ENCODE measurements at regions not wholly inside any gene's neighbourhood (a gene's known extent, or its start where the extent isn't known, plus 50 kb on each side); places are given as distances from the start of the nearest gene placed in this dataset.

- BruUV-seq (replicated peaks), result no TSS peak
- Histone ChIP-seq H3K9me3 (ENCODE audit: control insufficient read depth, insufficient read depth, low read depth, low read length) (no peaks in the 10 kb centered on the region), H3K4me1 (ENCODE audit: control insufficient read depth, insufficient read depth, low read length) (no peaks in the 10 kb centered on the region), H3K27me3 (ENCODE audit: control insufficient read depth, insufficient read depth, low read length) (no peaks in the 10 kb centered on the region), H3K4me3 (ENCODE audit: low read depth in 2 of 2, low read length in 2 of 2) (no peak overlapping the region), H3K27ac (ENCODE audit: low read length) (no peak overlapping the region), H3K36me3 (ENCODE audit: control insufficient read depth, insufficient read depth, low read length) (no peaks in the 10 kb centered on the region)
- ChIA-PET CTCF (no interaction called here), POLR2A (no interaction called here)
- ATAC-seq (no peak), DNase-seq (ENCODE audit: low read depth, low spot score) (no peak)
- TF ChIP-seq SIN3A (IDR thresholded peaks at IDR 0.05; ENCODE audit: borderline replicate concordance, insufficient read depth, low read depth, low read length), result no peak
- no peak for TF ChIP-seq TCF7L2 (IDR thresholded peaks at IDR 0.05; ENCODE audit: low read depth, low read length)
- TF ChIP-seq REST (IDR thresholded peaks at IDR 0.05; ENCODE audit: insufficient read depth in 1 of 2, low read depth in 2 of 2, low read length in 1 of 2), result no peak
- no peak for TF ChIP-seq CTCF (IDR thresholded peaks at IDR 0.05)
- TF ChIP-seq POLR2AphosphoS5 (IDR thresholded peaks at IDR 0.05; ENCODE audit: low read depth, low read length), result no peak
- in situ Hi-C loops (cut with HindIII; ENCODE audit: low pct_unique_long_range_greater_than_20kb, low sequenced_read_pairs) (no loop called here), intact Hi-C loops (cut with micrococcal nuclease; ENCODE audit: unreplicated experiment) (no loop called here)
These were observed 91.6 kb upstream of the CHODL start for GRCh38 chr21:18153063-18153462.

- BruUV-seq (replicated peaks), result no TSS peak
These were observed 92.3 kb upstream of the CHODL start for GRCh38 chr21:18152371-18152770.

More at GRCh38 chr21:18152371-18152770, 92.3 kb upstream of the CHODL start:
- Histone ChIP-seq H3K27me3 (ENCODE audit: control insufficient read depth, insufficient read depth, low read length) (no peaks in the 10 kb centered on the region), H3K36me3 (ENCODE audit: control insufficient read depth, insufficient read depth, low read length) (no peaks in the 10 kb centered on the region), H3K27ac (ENCODE audit: low read length) (no peak overlapping the region), H3K9me3 (ENCODE audit: control insufficient read depth, insufficient read depth, low read depth, low read length) (no peaks in the 10 kb centered on the region), H3K4me3 (ENCODE audit: low read depth in 2 of 2, low read length in 2 of 2) (no peak overlapping the region), H3K4me1 (ENCODE audit: control insufficient read depth, insufficient read depth, low read length) (no peaks in the 10 kb centered on the region)
- no peak for DNase-seq (ENCODE audit: low read depth, low spot score)
- TF ChIP-seq POLR2AphosphoS5 (IDR thresholded peaks at IDR 0.05; ENCODE audit: low read depth, low read length) (no peak), TCF7L2 (IDR thresholded peaks at IDR 0.05; ENCODE audit: low read depth, low read length) (no peak), CTCF (IDR thresholded peaks at IDR 0.05) (no peak), REST (IDR thresholded peaks at IDR 0.05; ENCODE audit: insufficient read depth in 1 of 2, low read depth in 2 of 2, low read length in 1 of 2) (no peak), SIN3A (IDR thresholded peaks at IDR 0.05; ENCODE audit: borderline replicate concordance, insufficient read depth, low read depth, low read length) (no peak)
- ChIA-PET CTCF (no interaction called here), POLR2A (no interaction called here)
- intact Hi-C loops (cut with micrococcal nuclease; ENCODE audit: unreplicated experiment) (no loop called here), in situ Hi-C loops (cut with HindIII; ENCODE audit: low pct_unique_long_range_greater_than_20kb, low sequenced_read_pairs) (no loop called here)
- ATAC-seq, result no peak
